ENCODE measurements at regions not wholly inside any gene's neighbourhood (a gene's known extent, or its start where the extent isn't known, plus 50 kb on each side); places are given as distances from the start of the nearest gene placed in this dataset.

DNA sequence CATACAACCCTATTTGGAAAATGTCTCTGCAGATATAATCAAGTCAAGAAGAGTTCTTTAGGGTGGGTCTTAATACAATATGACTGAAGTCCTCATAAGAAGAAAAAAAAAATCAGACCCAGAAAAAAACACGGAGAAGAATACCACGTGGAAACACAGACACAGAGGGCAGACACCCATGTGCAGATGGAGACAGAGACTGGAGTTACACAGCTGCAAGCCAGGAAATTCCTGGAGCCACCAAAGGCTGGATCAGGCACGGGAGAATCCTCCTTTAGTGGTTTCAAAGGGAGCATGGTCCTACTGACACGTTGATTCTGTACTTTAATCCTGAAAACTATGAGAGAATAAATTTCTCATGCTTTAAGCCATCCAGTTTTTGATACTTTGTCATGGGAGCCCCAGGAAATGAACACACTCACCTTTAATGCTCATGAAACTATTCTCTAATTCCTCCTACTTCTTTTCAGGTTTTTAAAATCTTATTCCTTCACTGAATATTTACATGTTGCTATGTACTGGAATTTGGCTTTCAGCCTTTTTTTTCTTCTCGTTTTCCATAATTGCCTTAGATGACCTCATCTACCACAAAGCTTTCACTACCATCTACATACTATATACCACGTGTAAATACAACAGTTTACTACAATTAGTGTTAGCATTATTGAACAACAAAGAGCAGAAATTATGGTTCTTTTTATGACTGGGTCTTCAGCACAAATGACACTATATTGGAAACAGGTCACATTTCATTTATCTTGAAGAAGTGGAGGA lies 529.1 kb downstream of the IRS1 start:
- Histone ChIP-seq H3K27me3 (ENCODE audit: control insufficient read depth in 4 of 4, insufficient read depth in 4 of 4, low read length in 3 of 4) (no peaks in the 10 kb centered on the region), H3K9me3 (ENCODE audit: control insufficient read depth in 4 of 4, low read length in 3 of 4) (no peaks in the 10 kb centered on the region), H3K4me1 (ENCODE audit: control insufficient read depth in 4 of 4, insufficient read depth in 4 of 4, low read length in 3 of 4) (no peaks in the 10 kb centered on the region), H3K36me3 (ENCODE audit: control insufficient read depth in 4 of 4, insufficient read depth in 3 of 4, low read depth in 1 of 4, low read length in 3 of 4) (no peaks in the 10 kb centered on the region), H3K4me3 (ENCODE audit: low read depth in 1 of 3, low read length in 3 of 3) (no peak overlapping the region), H3K27ac (ENCODE audit: low read depth in 1 of 2, low read length in 2 of 2) (no peak overlapping the region), H3K9ac (ENCODE audit: low read depth in 1 of 2, low read length in 2 of 2) (no peak overlapping the region)
- TF ChIP-seq JUND (IDR thresholded peaks at IDR 0.05): no peak
- no peak for TF ChIP-seq EGR1 (IDR thresholded peaks at IDR 0.05; ENCODE audit: low read depth in 2 of 2)
- TF ChIP-seq HNF4G (IDR thresholded peaks at IDR 0.05): no peak
- TF ChIP-seq YY1 (IDR thresholded peaks at IDR 0.05): no peak
- no peak for TF ChIP-seq RAD21 (IDR thresholded peaks at IDR 0.05)
- TF ChIP-seq, protein P1, sequence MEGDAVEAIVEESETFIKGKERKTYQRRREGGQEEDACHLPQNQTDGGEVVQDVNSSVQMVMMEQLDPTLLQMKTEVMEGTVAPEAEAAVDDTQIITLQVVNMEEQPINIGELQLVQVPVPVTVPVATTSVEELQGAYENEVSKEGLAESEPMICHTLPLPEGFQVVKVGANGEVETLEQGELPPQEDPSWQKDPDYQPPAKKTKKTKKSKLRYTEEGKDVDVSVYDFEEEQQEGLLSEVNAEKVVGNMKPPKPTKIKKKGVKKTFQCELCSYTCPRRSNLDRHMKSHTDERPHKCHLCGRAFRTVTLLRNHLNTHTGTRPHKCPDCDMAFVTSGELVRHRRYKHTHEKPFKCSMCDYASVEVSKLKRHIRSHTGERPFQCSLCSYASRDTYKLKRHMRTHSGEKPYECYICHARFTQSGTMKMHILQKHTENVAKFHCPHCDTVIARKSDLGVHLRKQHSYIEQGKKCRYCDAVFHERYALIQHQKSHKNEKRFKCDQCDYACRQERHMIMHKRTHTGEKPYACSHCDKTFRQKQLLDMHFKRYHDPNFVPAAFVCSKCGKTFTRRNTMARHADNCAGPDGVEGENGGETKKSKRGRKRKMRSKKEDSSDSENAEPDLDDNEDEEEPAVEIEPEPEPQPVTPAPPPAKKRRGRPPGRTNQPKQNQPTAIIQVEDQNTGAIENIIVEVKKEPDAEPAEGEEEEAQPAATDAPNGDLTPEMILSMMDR (IDR thresholded peaks at IDR 0.05; ENCODE audit: low read depth, low read length, missing input control): no peak
- TF ChIP-seq GABPA (IDR thresholded peaks at IDR 0.05 in 1 of 2, conservative IDR thresholded peaks at IDR 0.05 in 1 of 2): no peak
- DNase-seq (ENCODE audit: low spot score): no peak
- 65% methylated on average over 6 of the region's 6 CpGs for WGBS

DNA sequence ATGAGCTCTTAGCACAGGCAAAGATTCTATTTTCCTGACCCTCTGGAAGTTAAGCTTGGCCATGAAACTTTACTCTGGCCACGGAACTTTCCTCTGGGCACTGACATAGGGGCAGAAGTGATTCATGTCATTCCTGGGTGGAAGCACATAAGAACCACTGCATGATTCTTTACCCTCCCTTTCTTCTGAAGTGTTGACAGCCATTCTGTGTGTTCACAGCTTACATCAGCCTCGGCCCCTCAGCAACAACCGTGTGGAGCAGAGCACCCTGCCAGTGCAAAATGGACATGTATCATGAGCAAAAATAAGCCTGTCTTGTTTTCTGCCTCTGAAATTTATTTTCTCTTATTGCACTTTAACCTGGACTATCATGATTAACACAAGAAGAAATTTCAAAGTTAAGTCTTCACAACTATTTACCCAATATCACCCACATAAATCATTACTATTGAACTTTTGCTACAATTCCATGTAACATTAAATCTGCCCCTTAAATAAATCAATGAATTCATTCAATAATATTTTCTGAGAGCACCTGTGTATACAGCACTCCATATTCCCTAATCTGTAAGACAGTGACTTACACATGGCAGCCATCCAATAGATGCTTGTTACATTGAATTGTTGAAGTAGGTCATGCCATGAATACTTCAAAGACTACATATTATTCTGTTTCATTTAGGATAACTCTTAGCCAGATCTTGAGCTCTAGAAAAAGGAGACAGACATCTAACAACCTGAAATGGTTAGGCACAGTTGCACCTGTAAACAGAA lies 531.9 kb downstream of the IRS1 start:
- H3K4me3 ChIP-seq (ENCODE audit: low read depth in 1 of 3, low read length in 3 of 3): no peak overlapping the region
- H3K9me3 ChIP-seq (ENCODE audit: control insufficient read depth in 4 of 4, low read length in 3 of 4): no peaks in the 10 kb centered on the region
- TF ChIP-seq FOXA2 (IDR thresholded peaks at IDR 0.05): no peak
- TF ChIP-seq FOXA1 (IDR thresholded peaks at IDR 0.05): no peak
- no peak for TF ChIP-seq EGR1 (IDR thresholded peaks at IDR 0.05; ENCODE audit: low read depth in 2 of 2)
- no peak for TF ChIP-seq NR2F2 (IDR thresholded peaks at IDR 0.05)
- TF ChIP-seq, protein P2, sequence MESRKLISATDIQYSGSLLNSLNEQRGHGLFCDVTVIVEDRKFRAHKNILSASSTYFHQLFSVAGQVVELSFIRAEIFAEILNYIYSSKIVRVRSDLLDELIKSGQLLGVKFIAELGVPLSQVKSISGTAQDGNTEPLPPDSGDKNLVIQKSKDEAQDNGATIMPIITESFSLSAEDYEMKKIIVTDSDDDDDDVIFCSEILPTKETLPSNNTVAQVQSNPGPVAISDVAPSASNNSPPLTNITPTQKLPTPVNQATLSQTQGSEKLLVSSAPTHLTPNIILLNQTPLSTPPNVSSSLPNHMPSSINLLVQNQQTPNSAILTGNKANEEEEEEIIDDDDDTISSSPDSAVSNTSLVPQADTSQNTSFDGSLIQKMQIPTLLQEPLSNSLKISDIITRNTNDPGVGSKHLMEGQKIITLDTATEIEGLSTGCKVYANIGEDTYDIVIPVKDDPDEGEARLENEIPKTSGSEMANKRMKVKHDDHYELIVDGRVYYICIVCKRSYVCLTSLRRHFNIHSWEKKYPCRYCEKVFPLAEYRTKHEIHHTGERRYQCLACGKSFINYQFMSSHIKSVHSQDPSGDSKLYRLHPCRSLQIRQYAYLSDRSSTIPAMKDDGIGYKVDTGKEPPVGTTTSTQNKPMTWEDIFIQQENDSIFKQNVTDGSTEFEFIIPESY (IDR thresholded peaks at IDR 0.05): no peak
- TF ChIP-seq, protein P1 (IDR thresholded peaks at IDR 0.05; ENCODE audit: low read depth, low read length, missing input control): no peak
- no peak for TF ChIP-seq RAD21 (IDR thresholded peaks at IDR 0.05)
- H3K36me3 ChIP-seq (ENCODE audit: control insufficient read depth in 4 of 4, insufficient read depth in 3 of 4, low read depth in 1 of 4, low read length in 3 of 4): no peaks in the 10 kb centered on the region
- DNase-seq (ENCODE audit: low spot score): no peak
- H3K27ac ChIP-seq (ENCODE audit: low read depth in 1 of 2, low read length in 2 of 2): no peak overlapping the region
- no peaks in the 10 kb centered on the region for H3K4me1 ChIP-seq (ENCODE audit: control insufficient read depth in 4 of 4, insufficient read depth in 4 of 4, low read length in 3 of 4)
- WGBS: 94% methylated on average over 3 of the region's 3 CpGs
- H3K27me3 ChIP-seq (ENCODE audit: control insufficient read depth in 4 of 4, insufficient read depth in 4 of 4, low read length in 3 of 4): no peaks in the 10 kb centered on the region
- no peak overlapping the region for H3K9ac ChIP-seq (ENCODE audit: low read depth in 1 of 2, low read length in 2 of 2)

Data from liver (tissue), 8 donors.